HepG2 (cell line): ENCODE measurements at regions not wholly inside any gene's neighbourhood (a gene's known extent, or its start where the extent isn't known, plus 50 kb on each side); places are given as distances from the start of the nearest gene placed in this dataset.

ENCODE experiments used
- ARNTL ChIP-seq: sonication (generic); formaldehyde crosslinking; IDR thresholded peaks from 2 replicates; pipeline ENCODE4 v1.4.0; 2020; ENCODE audit warnings: mild to moderate bottlenecking, missing genetic modification reagents
- CTCF ChIP-seq: sonication (generic); formaldehyde crosslinking; IDR thresholded peaks from 2 replicates; pipeline ENCODE4 v1.5.0; 2020; ENCODE audit warnings: mild to moderate bottlenecking, missing genetic modification reagents, moderate library complexity
- EZH2 ChIP-seq: conservative IDR thresholded peaks from 2 replicates; pipeline ENCODE4 v1.6.1; 2012; ENCODE audit warnings: mild to moderate bottlenecking, low read depth, low read length, moderate library complexity
- FOXA1 ChIP-seq, 2 experiments: fragments of 450-650 bp in 1 of 2; sonication (generic) in 1 of 2; formaldehyde crosslinking in 1 of 2; IDR thresholded peaks; 2 replicates each; pipeline versions ENCODE4 v1.4.0 to v1.6.1; 2016 to 2020; ENCODE audit warnings: missing genetic modification reagents in 1 of 2
- JUN ChIP-seq: sonication (generic); formaldehyde crosslinking; IDR thresholded peaks from 2 replicates; pipeline ENCODE4 v1.4.0; 2020; ENCODE audit warnings: mild to moderate bottlenecking, missing genetic modification reagents
- MAF1 ChIP-seq: sonication (generic); formaldehyde crosslinking; IDR thresholded peaks from 2 replicates; pipeline ENCODE4 v1.5.0; 2020; ENCODE audit warnings: missing genetic modification reagents, borderline replicate concordance
- MYPOP ChIP-seq: sonication (generic); formaldehyde crosslinking; IDR thresholded peaks from 2 replicates; pipeline ENCODE4 v1.8.1; 2023; ENCODE audit warnings: mild to moderate bottlenecking, moderate library complexity, missing genetic modification reagents
- PAX8 ChIP-seq: sonication (generic); formaldehyde crosslinking; IDR thresholded peaks from 2 replicates; pipeline ENCODE4 v1.8.0; 2022; ENCODE audit warnings: mild to moderate bottlenecking, missing genetic modification reagents, borderline replicate concordance
- PCBP2 ChIP-seq: fragments of 200-400 bp; formaldehyde crosslinking; optimal IDR thresholded peaks from 2 replicates; pipeline ENCODE3; 2018; ENCODE audit warnings: low read length, low read depth; ENCODE audit not compliant: poor library complexity, severe bottlenecking
- PRDM15 ChIP-seq: sonication (generic); formaldehyde crosslinking; IDR thresholded peaks from 2 replicates; pipeline ENCODE4 v1.4.0; 2020; ENCODE audit warnings: missing genetic modification reagents
- TCF12 ChIP-seq, 2 experiments: fragments of 450-650 bp in 1 of 2; sonication (generic) in 1 of 2; formaldehyde crosslinking in 1 of 2; IDR thresholded peaks; 2 replicates each; pipeline versions ENCODE4 v1.6.1 to v1.8.0; 2017 to 2022; ENCODE audit warnings: antibody characterized with exemption in 1 of 2, mild to moderate bottlenecking in 1 of 2, missing genetic modification reagents in 1 of 2, moderate library complexity in 1 of 2
- ZNF280B ChIP-seq: sonication (generic); formaldehyde crosslinking; IDR thresholded peaks from 2 replicates; pipeline ENCODE4 v1.5.0; 2020; ENCODE audit warnings: missing genetic modification reagents, mild to moderate bottlenecking, borderline replicate concordance
- ZNF670 ChIP-seq: sonication (generic); formaldehyde crosslinking; IDR thresholded peaks from 2 replicates; pipeline ENCODE4 v1.8.0; 2022; ENCODE audit warnings: mild to moderate bottlenecking, missing genetic modification reagents, borderline replicate concordance
- ZSCAN25 ChIP-seq: sonication (generic); formaldehyde crosslinking; IDR thresholded peaks from 2 replicates; pipeline ENCODE4 v1.8.0; 2022; ENCODE audit warnings: mild to moderate bottlenecking, missing genetic modification reagents

- TF ChIP-seq CTCF (CRISPR knock-in tag) (no peak), MAF1 (CRISPR knock-in tag) (no peak), FOXA1 (IDR thresholded peaks at IDR 0.05) (no peak), FOXA1 (CRISPR knock-in tag; IDR thresholded peaks at IDR 0.05) (no peak), PAX8 (CRISPR knock-in tag) (no peak), ZNF670 (no peak), ZSCAN25 (no peak), ZNF280B (CRISPR knock-in tag) (no peak), EZH2 (no peak), TCF12 (IDR thresholded peaks at IDR 0.05) (no peak), TCF12 (CRISPR knock-in tag; IDR thresholded peaks at IDR 0.05) (no peak), PRDM15 (CRISPR knock-in tag) (no peak), JUN (CRISPR knock-in tag) (no peak), ARNTL (CRISPR knock-in tag) (no peak), PCBP2 (no peak), MYPOP (CRISPR knock-in tag) (no peak)
Observed at GRCh38 chr20:39993742-39994141, 695.3 kb downstream of the MAFB start.
